Neural crest cell (in vitro differentiated cells): ENCODE measurements at regions not wholly inside any gene's neighbourhood (a gene's known extent, or its start where the extent isn't known, plus 50 kb on each side); places are given as distances from the start of the nearest gene placed in this dataset.

Experiments
- DNase-seq: peaks from one replicate; pipeline ENCODE4 v3.0.0; 2021; ENCODE audit warnings: low read depth, mixed read lengths, low spot score
- H3K27ac Mint-ChIP-seq: one replicate; pipeline ENCODE4 v1.8.0; 2021; ENCODE audit warnings: mild to moderate bottlenecking, mixed read lengths; ENCODE audit not compliant: unreplicated experiment
- H3K27me3 Mint-ChIP-seq: 2 replicates; pipeline ENCODE4 v1.8.0; 2021; ENCODE audit warnings: low read depth, mild to moderate bottlenecking, mixed read lengths
- H3K36me3 Mint-ChIP-seq: 2 replicates; pipeline ENCODE4 v1.8.0; 2021; ENCODE audit warnings: low read depth, mild to moderate bottlenecking, mixed read lengths
- H3K4me1 Mint-ChIP-seq: 2 replicates; pipeline ENCODE4 v1.8.0; 2021; ENCODE audit warnings: mixed read lengths
- H3K4me3 Mint-ChIP-seq: one replicate; pipeline ENCODE4 v1.8.0; 2021; ENCODE audit warnings: mild to moderate bottlenecking, mixed read lengths
- H3K9me3 Mint-ChIP-seq: 2 replicates; pipeline ENCODE4 v1.8.0; 2021; ENCODE audit warnings: mixed read lengths
- TF ChIP-seq, protein P1 (sequence below): fragments of 200-600 bp; sonication (generic); conservative IDR thresholded peaks from 2 replicates; pipeline ENCODE4 v1.5.0; 2021; ENCODE audit warnings: antibody characterized with exemption, mild to moderate bottlenecking

DNA sequence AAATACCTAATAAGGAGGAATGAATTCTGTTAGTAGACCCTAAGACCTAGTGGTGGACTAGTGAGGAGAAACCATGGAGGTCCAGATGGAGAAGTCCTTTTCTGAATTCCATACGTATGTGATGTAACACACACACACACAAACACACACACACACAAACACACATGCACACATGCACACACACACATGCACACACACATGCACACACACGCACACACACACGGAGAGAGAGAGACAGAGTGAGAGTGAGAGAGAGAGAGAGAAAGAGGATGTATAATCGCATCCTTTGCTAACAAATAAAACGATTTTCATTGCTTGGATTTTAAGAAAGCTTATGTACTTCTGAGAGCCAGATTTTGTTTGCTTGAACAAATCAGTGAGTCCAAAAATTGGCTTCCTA lies 132.6 kb upstream of the CEP162 start:
- Mint-ChIP-seq H3K27ac (no peak overlapping the region), H3K4me3 (no peak overlapping the region), H3K27me3 (peaks cover 8% of the 10 kb centered on the region), H3K4me1 (no peaks in the 10 kb centered on the region), H3K9me3 (no peaks in the 10 kb centered on the region), H3K36me3 (no peaks in the 10 kb centered on the region)
- no peak for DNase-seq
- TF ChIP-seq, protein P1, sequence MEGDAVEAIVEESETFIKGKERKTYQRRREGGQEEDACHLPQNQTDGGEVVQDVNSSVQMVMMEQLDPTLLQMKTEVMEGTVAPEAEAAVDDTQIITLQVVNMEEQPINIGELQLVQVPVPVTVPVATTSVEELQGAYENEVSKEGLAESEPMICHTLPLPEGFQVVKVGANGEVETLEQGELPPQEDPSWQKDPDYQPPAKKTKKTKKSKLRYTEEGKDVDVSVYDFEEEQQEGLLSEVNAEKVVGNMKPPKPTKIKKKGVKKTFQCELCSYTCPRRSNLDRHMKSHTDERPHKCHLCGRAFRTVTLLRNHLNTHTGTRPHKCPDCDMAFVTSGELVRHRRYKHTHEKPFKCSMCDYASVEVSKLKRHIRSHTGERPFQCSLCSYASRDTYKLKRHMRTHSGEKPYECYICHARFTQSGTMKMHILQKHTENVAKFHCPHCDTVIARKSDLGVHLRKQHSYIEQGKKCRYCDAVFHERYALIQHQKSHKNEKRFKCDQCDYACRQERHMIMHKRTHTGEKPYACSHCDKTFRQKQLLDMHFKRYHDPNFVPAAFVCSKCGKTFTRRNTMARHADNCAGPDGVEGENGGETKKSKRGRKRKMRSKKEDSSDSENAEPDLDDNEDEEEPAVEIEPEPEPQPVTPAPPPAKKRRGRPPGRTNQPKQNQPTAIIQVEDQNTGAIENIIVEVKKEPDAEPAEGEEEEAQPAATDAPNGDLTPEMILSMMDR: no peak

- Mint-ChIP-seq H3K27ac (no peak overlapping the region), H3K27me3 (peaks cover 11% of the 10 kb centered on the region), H3K4me3 (no peak overlapping the region), H3K4me1 (no peaks in the 10 kb centered on the region), H3K36me3 (no peaks in the 10 kb centered on the region), H3K9me3 (no peaks in the 10 kb centered on the region)
- TF ChIP-seq, protein P1: no peak
- no peak for DNase-seq
These were observed 131.1 kb upstream of the CEP162 start for GRCh38 chr6:84358581-84358980.

GRCh38 chr6:84357631-84358030 lies 130.2 kb upstream of the CEP162 start:
- Mint-ChIP-seq H3K4me1 (no peaks in the 10 kb centered on the region), H3K9me3 (no peaks in the 10 kb centered on the region), H3K36me3 (no peaks in the 10 kb centered on the region), H3K27me3 (peaks cover 9% of the 10 kb centered on the region), H3K27ac (no peak overlapping the region), H3K4me3 (no peak overlapping the region)
- no peak for DNase-seq
- TF ChIP-seq, protein P1: no peak

DNA sequence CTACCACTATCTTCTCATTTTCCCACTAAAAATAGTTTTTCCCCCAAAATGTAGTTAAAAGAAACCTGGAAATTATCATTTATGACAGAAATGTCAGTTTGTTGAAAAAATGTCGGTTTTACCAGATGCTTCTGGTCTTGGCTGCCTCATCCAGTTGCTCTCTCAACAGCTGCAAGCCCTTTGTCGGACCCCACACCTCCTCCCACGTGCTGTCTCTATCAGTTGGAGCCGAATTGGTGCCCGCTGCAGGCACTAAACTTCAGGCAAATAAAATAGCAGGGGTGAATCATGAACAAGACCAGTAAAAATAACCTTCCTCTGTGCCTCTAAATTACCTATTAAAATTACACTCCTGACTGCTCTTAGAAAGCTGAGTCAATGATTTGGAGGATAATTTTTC lies 129.5 kb upstream of the CEP162 start:
- TF ChIP-seq, protein P1: no peak
- Mint-ChIP-seq H3K36me3 (no peaks in the 10 kb centered on the region), H3K4me1 (no peaks in the 10 kb centered on the region)

GRCh38 chr6:84353459-84354423 lies 126.3 kb upstream of the CEP162 start:
- Mint-ChIP-seq H3K36me3 (no peaks in the 10 kb centered on the region), H3K4me3 (no peak overlapping the region), H3K4me1 (peaks cover 4% of the 10 kb centered on the region), H3K9me3 (no peaks in the 10 kb centered on the region), H3K27me3 (peaks cover 11% of the 10 kb centered on the region), H3K27ac (no peak overlapping the region)
- TF ChIP-seq, protein P1: no peak
- DNase-seq: no peak

More for the DNA sequence above, 129.5 kb upstream of the CEP162 start:
- Mint-ChIP-seq H3K27me3 (peaks cover 9% of the 10 kb centered on the region), H3K9me3 (no peaks in the 10 kb centered on the region), H3K4me3 (no peak overlapping the region), H3K27ac (no peak overlapping the region)
- DNase-seq: no peak
